ENCODE measurements at regions not wholly inside any gene's neighbourhood (a gene's known extent, or its start where the extent isn't known, plus 50 kb on each side); places are given as distances from the start of the nearest gene placed in this dataset.
"Not testable (repeated sequence)": the region's sequence is repeated elsewhere in the genome, so short reads cannot be mapped to it uniquely, and the experiment has no call there.

DNA sequence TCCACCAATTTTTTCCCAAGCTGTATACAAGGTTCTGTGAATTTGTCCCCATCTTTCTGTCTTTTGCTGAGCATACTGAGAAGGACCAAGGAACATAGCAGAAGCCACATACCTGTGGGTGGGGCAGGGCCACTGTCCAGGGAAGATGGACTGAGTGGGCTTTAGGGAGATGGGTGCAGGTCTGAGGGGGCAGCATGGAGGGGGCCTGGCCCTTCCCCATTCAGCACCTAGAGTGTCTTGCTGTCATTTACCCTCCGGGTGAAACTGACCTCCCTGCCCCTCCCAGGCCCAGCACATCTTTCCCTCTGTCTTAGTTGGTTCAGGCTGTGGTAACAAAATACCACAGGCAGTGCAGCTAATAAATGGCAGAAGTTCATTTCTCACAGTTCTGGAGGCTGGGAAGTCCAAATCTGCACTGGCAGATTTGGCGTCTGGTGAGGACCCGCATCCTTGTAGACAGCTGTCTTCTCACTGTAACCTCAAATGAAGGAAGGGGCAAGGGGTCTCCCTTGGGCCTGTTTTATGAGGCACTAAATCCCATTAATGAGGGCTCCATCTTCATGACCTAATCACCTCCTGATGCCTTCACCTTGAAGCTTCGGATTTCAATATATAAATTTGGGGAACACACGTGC, 180.0 kb upstream of the SMAD3 start:
- Histone ChIP-seq H3K18ac (ENCODE audit: low read length) (no peak overlapping the region), H3K4ac (ENCODE audit: low read length) (no peak overlapping the region), H2BK5ac (ENCODE audit: low read length) (peak overlapping the region; percentile 47), H3K9me3 (replicated peaks in 1 of 2; ENCODE audit: control insufficient read depth in 2 of 2, insufficient read depth in 1 of 2, low read depth in 1 of 2, low read length in 2 of 2) (peaks cover 0 to 12% of the 10 kb centered on the region in 2 donors), H2AK5ac (ENCODE audit: low read depth, low read length) (no peak overlapping the region), H3K9ac (ENCODE audit: low read depth, low read length, poor library complexity) (no peak overlapping the region), H2BK120ac (ENCODE audit: low read depth, low read length) (no peak overlapping the region), H2BK12ac (ENCODE audit: low read length) (peak overlapping the region; percentile 85), H3K27ac (replicated peaks; ENCODE audit: low read length) (no peak overlapping the region), H3K27me3 (ENCODE audit: control insufficient read depth in 3 of 3, insufficient read depth in 3 of 3, low read depth in 1 of 3, low read length in 3 of 3) (no peaks in the 10 kb centered on the region), H3K79me1 (ENCODE audit: low read depth, low read length) (no peaks in the 10 kb centered on the region), H3K4me3 (ENCODE audit: low read length in 2 of 2) (no peak overlapping the region), H3K14ac (ENCODE audit: low read length) (no peak overlapping the region), H2AFZ (ENCODE audit: low read length) (no peak overlapping the region), H2BK15ac (ENCODE audit: low read length) (peak overlapping the region; percentile 77), H3K4me2 (ENCODE audit: insufficient read depth, low read length, poor library complexity, severe bottlenecking) (no peak overlapping the region), H3K23ac (ENCODE audit: low read depth, low read length, poor library complexity) (no peak overlapping the region), H3K36me3 (replicated peaks in 1 of 2; ENCODE audit: control insufficient read depth in 2 of 2, insufficient read depth in 2 of 2, low read length in 2 of 2) (no peaks in the 10 kb centered on the region), H4K91ac (ENCODE audit: low read depth, low read length, poor library complexity) (no peak overlapping the region), H4K8ac (ENCODE audit: low read depth, low read length) (no peak overlapping the region), H3K4me1 (ENCODE audit: control insufficient read depth in 2 of 2, insufficient read depth in 1 of 2, low read depth in 1 of 2, low read length in 2 of 2) (peaks cover 7 to 15% of the 10 kb centered on the region in 2 donors)
- WGBS, 2 donors (ENCODE audit: extremely low coverage in 2 of 2, insufficient read length in 2 of 2, insufficient replicate concordance in 1 of 2) = no CpG with 5 or more reads among the region's 5 CpGs
- no peak for DNase-seq (ENCODE audit: low spot score)

DNA sequence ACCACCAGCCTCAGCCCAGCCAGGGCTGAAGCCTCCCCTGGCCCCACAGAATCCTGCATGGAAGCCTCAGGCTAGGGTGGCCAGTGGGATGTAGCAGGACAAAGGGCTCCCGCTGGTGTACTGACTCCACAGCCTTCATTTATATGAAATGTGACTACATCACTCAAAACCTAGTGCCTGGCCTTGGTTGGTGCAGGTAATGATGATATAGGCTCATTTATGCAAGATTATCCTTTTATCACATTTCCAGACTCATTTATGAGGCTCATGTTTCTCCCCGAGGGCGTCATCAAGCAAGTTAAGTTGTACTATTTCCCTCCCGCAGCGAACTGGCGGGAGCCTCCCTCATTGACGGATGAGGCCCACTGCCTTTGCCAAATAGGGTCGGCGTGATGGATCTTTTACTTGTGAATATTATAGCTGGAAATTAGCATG, 179.1 kb upstream of the SMAD3 start:
- H2BK15ac ChIP-seq (ENCODE audit: low read length) = no peak overlapping the region

GRCh38 chr15:66886686-66887273, 178.6 kb upstream of the SMAD3 start:
- no peak overlapping the region for H3K14ac ChIP-seq (ENCODE audit: low read length)
- H2BK5ac ChIP-seq (ENCODE audit: low read length) = no peak overlapping the region

More for the DNA sequence above, 179.1 kb upstream of the SMAD3 start:
- Histone ChIP-seq H3K4me2 (ENCODE audit: insufficient read depth, low read length, poor library complexity, severe bottlenecking) (no peak overlapping the region), H3K27ac (replicated peaks; ENCODE audit: low read length) (no peak overlapping the region), H3K36me3 (replicated peaks in 1 of 2; ENCODE audit: control insufficient read depth in 2 of 2, insufficient read depth in 2 of 2, low read length in 2 of 2) (no peaks in the 10 kb centered on the region), H3K4ac (ENCODE audit: low read length) (no peak overlapping the region), H2AK5ac (ENCODE audit: low read depth, low read length) (no peak overlapping the region), H3K79me1 (ENCODE audit: low read depth, low read length) (no peaks in the 10 kb centered on the region), H4K91ac (ENCODE audit: low read depth, low read length, poor library complexity) (no peak overlapping the region), H3K18ac (ENCODE audit: low read length) (no peak overlapping the region), H2BK12ac (ENCODE audit: low read length) (no peak overlapping the region), H4K8ac (ENCODE audit: low read depth, low read length) (no peak overlapping the region), H2BK120ac (ENCODE audit: low read depth, low read length) (no peak overlapping the region), H3K23ac (ENCODE audit: low read depth, low read length, poor library complexity) (no peak overlapping the region), H3K9ac (ENCODE audit: low read depth, low read length, poor library complexity) (no peak overlapping the region), H3K14ac (ENCODE audit: low read length) (no peak overlapping the region), H3K9me3 (replicated peaks in 1 of 2; ENCODE audit: control insufficient read depth in 2 of 2, insufficient read depth in 1 of 2, low read depth in 1 of 2, low read length in 2 of 2) (peaks cover 0 to 12% of the 10 kb centered on the region in 2 donors), H2AFZ (ENCODE audit: low read length) (no peak overlapping the region), H3K27me3 (ENCODE audit: control insufficient read depth in 3 of 3, insufficient read depth in 3 of 3, low read depth in 1 of 3, low read length in 3 of 3) (no peaks in the 10 kb centered on the region), H3K4me1 (ENCODE audit: control insufficient read depth in 2 of 2, insufficient read depth in 1 of 2, low read depth in 1 of 2, low read length in 2 of 2) (peaks cover 7 to 15% of the 10 kb centered on the region in 2 donors), H3K4me3 (ENCODE audit: low read length in 2 of 2) (no peak overlapping the region), H2BK5ac (ENCODE audit: low read length) (no peak overlapping the region)
- no peak for DNase-seq (ENCODE audit: low spot score)
- no CpG with 5 or more reads among the region's 9 CpGs for WGBS, 2 donors (ENCODE audit: extremely low coverage in 2 of 2, insufficient read length in 2 of 2, insufficient replicate concordance in 1 of 2)

DNA sequence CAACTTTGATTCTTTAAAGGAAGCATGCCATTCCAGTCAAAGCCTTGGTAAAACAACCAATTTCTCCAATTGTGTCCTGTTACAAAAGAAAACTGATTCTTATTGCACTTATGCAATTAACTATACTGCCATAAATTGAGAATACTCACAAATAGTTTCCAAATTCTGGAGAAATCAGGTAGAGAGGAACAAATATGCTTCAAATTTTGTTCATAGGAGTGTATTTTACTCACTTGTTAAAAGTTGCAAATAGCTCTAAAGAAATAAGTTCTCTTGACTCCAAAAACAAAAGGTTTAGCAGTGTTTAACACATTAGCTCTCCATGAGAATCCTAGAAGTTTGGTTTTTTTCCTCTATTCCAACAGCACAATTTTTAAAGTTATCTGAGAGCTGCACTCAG, 176.1 kb upstream of the SMAD3 start:
- not testable (repeated sequence) for H3K9ac ChIP-seq (ENCODE audit: low read depth, low read length, poor library complexity); H2AK5ac ChIP-seq (ENCODE audit: low read depth, low read length); H3K14ac ChIP-seq (ENCODE audit: low read length); H2AFZ ChIP-seq (ENCODE audit: low read length); H4K91ac ChIP-seq (ENCODE audit: low read depth, low read length, poor library complexity); H3K4ac ChIP-seq (ENCODE audit: low read length); H3K36me3 ChIP-seq (replicated peaks in 1 of 2; ENCODE audit: control insufficient read depth in 2 of 2, insufficient read depth in 2 of 2, low read length in 2 of 2); H2BK5ac ChIP-seq (ENCODE audit: low read length); H2BK120ac ChIP-seq (ENCODE audit: low read depth, low read length); H3K4me1 ChIP-seq (ENCODE audit: control insufficient read depth in 2 of 2, insufficient read depth in 1 of 2, low read depth in 1 of 2, low read length in 2 of 2); DNase-seq (ENCODE audit: low spot score); H3K79me1 ChIP-seq (ENCODE audit: low read depth, low read length); H2BK12ac ChIP-seq (ENCODE audit: low read length); H3K27me3 ChIP-seq (ENCODE audit: control insufficient read depth in 3 of 3, insufficient read depth in 3 of 3, low read depth in 1 of 3, low read length in 3 of 3); H3K4me3 ChIP-seq (ENCODE audit: low read length in 2 of 2); H3K27ac ChIP-seq (replicated peaks; ENCODE audit: low read length); H4K8ac ChIP-seq (ENCODE audit: low read depth, low read length); H2BK15ac ChIP-seq (ENCODE audit: low read length); H3K4me2 ChIP-seq (ENCODE audit: insufficient read depth, low read length, poor library complexity, severe bottlenecking); H3K18ac ChIP-seq (ENCODE audit: low read length); H3K23ac ChIP-seq (ENCODE audit: low read depth, low read length, poor library complexity)
- H3K9me3 ChIP-seq (replicated peaks in 1 of 2; ENCODE audit: control insufficient read depth in 2 of 2, insufficient read depth in 1 of 2, low read depth in 1 of 2, low read length in 2 of 2) = peaks cover 0 to 12% of the 10 kb centered on the region in 2 donors

More at GRCh38 chr15:66886686-66887273, 178.6 kb upstream of the SMAD3 start:
- Histone ChIP-seq H3K27ac (replicated peaks; ENCODE audit: low read length) (no peak overlapping the region), H2BK12ac (ENCODE audit: low read length) (no peak overlapping the region), H3K4me3 (ENCODE audit: low read length in 2 of 2) (no peak overlapping the region), H3K36me3 (replicated peaks in 1 of 2; ENCODE audit: control insufficient read depth in 2 of 2, insufficient read depth in 2 of 2, low read length in 2 of 2) (no peaks in the 10 kb centered on the region), H2AFZ (ENCODE audit: low read length) (no peak overlapping the region), H3K9ac (ENCODE audit: low read depth, low read length, poor library complexity) (no peak overlapping the region), H3K4me1 (ENCODE audit: control insufficient read depth in 2 of 2, insufficient read depth in 1 of 2, low read depth in 1 of 2, low read length in 2 of 2) (peaks cover 7 to 15% of the 10 kb centered on the region in 2 donors), H3K23ac (ENCODE audit: low read depth, low read length, poor library complexity) (no peak overlapping the region), H3K79me1 (ENCODE audit: low read depth, low read length) (no peaks in the 10 kb centered on the region), H4K8ac (ENCODE audit: low read depth, low read length) (no peak overlapping the region), H4K91ac (ENCODE audit: low read depth, low read length, poor library complexity) (no peak overlapping the region), H3K9me3 (replicated peaks in 1 of 2; ENCODE audit: control insufficient read depth in 2 of 2, insufficient read depth in 1 of 2, low read depth in 1 of 2, low read length in 2 of 2) (peaks cover 0 to 12% of the 10 kb centered on the region in 2 donors), H2BK120ac (ENCODE audit: low read depth, low read length) (no peak overlapping the region), H3K4ac (ENCODE audit: low read length) (no peak overlapping the region), H3K18ac (ENCODE audit: low read length) (no peak overlapping the region), H3K27me3 (ENCODE audit: control insufficient read depth in 3 of 3, insufficient read depth in 3 of 3, low read depth in 1 of 3, low read length in 3 of 3) (no peaks in the 10 kb centered on the region), H3K4me2 (ENCODE audit: insufficient read depth, low read length, poor library complexity, severe bottlenecking) (no peak overlapping the region), H2BK15ac (ENCODE audit: low read length) (peak overlapping the region; percentile 21), H2AK5ac (ENCODE audit: low read depth, low read length) (peak overlapping the region; percentile 41)
- no CpG with 5 or more reads among the region's 7 CpGs for WGBS, 2 donors (ENCODE audit: extremely low coverage in 2 of 2, insufficient read length in 2 of 2, insufficient replicate concordance in 1 of 2)
- DNase-seq (ENCODE audit: low spot score) = no peak
